ENCODE measurements at regions not wholly inside any gene's neighbourhood (a gene's known extent, or its start where the extent isn't known, plus 50 kb on each side); places are given as distances from the start of the nearest gene placed in this dataset.
"Not testable (repeated sequence)": the region's sequence is repeated elsewhere in the genome, so short reads cannot be mapped to it uniquely, and the experiment has no call there.

DNA sequence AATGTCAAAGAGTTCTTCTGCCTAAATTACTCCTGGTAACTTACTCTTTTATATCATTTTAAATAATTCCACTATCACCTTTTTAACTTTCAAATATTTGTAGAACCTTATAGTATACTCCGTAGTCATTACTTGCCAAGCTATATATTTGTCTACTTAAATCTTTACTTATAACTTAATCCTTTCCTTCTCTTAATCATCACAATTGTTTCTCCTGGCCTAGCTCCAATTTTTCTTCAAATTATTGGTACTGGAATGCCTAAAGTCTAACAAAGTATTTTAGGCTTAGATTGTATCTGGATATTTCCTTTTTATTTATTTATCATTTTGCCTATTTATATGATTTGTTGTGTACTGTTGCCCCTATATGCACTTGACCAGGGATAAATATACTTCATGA is 109.5 kb downstream of the MZT1 start:
- Histone ChIP-seq H2AFZ (ENCODE audit: low read depth) (no peak overlapping the region), H3K79me2 (ENCODE audit: insufficient read depth) (no peaks in the 10 kb centered on the region), H3F3A (replicated peaks; ENCODE audit: insufficient read depth) (no peaks in the 10 kb centered on the region), H4K20me1 (ENCODE audit: insufficient read depth) (no peaks in the 10 kb centered on the region), H3K4me3 (ENCODE audit: low read depth in 2 of 2, low read length in 1 of 2) (no peak overlapping the region), H3K9ac (no peak overlapping the region), H3K9me2 (no peaks in the 10 kb centered on the region), H3K36me3 (replicated peaks in 1 of 2; ENCODE audit: control insufficient read depth in 1 of 2, insufficient read depth in 2 of 2, low read length in 1 of 2) (no peaks in the 10 kb centered on the region), H3K27ac (ENCODE audit: low read depth in 2 of 2, low read length in 1 of 2) (no peak overlapping the region), H3K4me1 (ENCODE audit: control insufficient read depth in 1 of 2, insufficient read depth in 2 of 2, low read depth in 1 of 2, low read length in 1 of 2) (no peaks in the 10 kb centered on the region; a peak in 1 of 4 replicates), H3K9me3 (no peaks in the 10 kb centered on the region), H3K4me2 (no peak overlapping the region), H3K27me3 (ENCODE audit: insufficient read depth) (no peaks in the 10 kb centered on the region)
- 63% methylated on average over 1 of the region's 1 CpG for WGBS (ENCODE audit: low lambda C conversion rate)
- no peak for DNase-seq
- CTCF ChIA-PET: interaction anchor here (1.0 to 1.3 kb wide), 2 partner anchors 27 to 28 kb away, joined by 3 read pairs; no protein-coding TSS in a partner anchor
- POLR2A ChIA-PET: no interaction called here
- TF ChIP-seq YY1 (IDR thresholded peaks at IDR 0.05; ENCODE audit: low read depth) (no peak), CHD2 (IDR thresholded peaks at IDR 0.05; ENCODE audit: low read length, partially characterized antibody) (no peak), TEAD4 (IDR thresholded peaks at IDR 0.05; ENCODE audit: borderline replicate concordance, insufficient read depth) (no peak), JUND (IDR thresholded peaks at IDR 0.05) (no peak), NRF1 (IDR thresholded peaks at IDR 0.05; ENCODE audit: low read depth, low read length) (no peak), TCF12 (IDR thresholded peaks at IDR 0.05) (no peak), GATA2 (CRISPR knock-in tag; IDR thresholded peaks at IDR 0.05) (no peak), FOXJ3 (CRISPR knock-in tag; IDR thresholded peaks at IDR 0.05) (no peak)
- TF ChIP-seq, protein P1, sequence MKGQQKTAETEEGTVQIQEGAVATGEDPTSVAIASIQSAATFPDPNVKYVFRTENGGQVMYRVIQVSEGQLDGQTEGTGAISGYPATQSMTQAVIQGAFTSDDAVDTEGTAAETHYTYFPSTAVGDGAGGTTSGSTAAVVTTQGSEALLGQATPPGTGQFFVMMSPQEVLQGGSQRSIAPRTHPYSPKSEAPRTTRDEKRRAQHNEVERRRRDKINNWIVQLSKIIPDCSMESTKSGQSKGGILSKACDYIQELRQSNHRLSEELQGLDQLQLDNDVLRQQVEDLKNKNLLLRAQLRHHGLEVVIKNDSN (IDR thresholded peaks at IDR 0.05; ENCODE audit: borderline replicate concordance, low read depth): no peak
- TF ChIP-seq, protein P2, sequence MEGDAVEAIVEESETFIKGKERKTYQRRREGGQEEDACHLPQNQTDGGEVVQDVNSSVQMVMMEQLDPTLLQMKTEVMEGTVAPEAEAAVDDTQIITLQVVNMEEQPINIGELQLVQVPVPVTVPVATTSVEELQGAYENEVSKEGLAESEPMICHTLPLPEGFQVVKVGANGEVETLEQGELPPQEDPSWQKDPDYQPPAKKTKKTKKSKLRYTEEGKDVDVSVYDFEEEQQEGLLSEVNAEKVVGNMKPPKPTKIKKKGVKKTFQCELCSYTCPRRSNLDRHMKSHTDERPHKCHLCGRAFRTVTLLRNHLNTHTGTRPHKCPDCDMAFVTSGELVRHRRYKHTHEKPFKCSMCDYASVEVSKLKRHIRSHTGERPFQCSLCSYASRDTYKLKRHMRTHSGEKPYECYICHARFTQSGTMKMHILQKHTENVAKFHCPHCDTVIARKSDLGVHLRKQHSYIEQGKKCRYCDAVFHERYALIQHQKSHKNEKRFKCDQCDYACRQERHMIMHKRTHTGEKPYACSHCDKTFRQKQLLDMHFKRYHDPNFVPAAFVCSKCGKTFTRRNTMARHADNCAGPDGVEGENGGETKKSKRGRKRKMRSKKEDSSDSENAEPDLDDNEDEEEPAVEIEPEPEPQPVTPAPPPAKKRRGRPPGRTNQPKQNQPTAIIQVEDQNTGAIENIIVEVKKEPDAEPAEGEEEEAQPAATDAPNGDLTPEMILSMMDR (IDR thresholded peaks at IDR 0.05): no peak
- TF ChIP-seq, protein P3, sequence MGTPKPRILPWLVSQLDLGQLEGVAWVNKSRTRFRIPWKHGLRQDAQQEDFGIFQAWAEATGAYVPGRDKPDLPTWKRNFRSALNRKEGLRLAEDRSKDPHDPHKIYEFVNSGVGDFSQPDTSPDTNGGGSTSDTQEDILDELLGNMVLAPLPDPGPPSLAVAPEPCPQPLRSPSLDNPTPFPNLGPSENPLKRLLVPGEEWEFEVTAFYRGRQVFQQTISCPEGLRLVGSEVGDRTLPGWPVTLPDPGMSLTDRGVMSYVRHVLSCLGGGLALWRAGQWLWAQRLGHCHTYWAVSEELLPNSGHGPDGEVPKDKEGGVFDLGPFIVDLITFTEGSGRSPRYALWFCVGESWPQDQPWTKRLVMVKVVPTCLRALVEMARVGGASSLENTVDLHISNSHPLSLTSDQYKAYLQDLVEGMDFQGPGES (IDR thresholded peaks at IDR 0.05; ENCODE audit: low read depth, low read length): no peak

DNA sequence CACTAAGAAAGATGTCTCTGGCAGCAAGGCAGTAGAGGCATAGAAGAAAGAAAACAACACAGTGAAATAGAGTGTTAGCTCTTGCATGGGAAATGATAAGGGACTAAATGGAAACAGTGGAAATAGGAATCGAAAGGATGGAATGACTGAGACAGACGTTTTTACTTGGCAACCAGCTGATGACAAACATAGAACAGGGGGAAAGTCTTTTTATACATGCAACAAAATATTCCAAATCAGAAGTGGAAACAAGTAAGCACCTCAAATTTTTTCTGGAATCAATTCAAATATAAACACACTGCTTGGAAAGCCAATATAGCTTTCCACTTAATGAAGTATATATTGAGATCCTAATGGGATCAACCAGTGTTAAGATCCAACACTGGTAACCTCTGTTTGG is 110.2 kb downstream of the MZT1 start:
- no peak overlapping the region for H3K4me3 ChIP-seq (ENCODE audit: low read depth in 2 of 2, low read length in 1 of 2)
- no peak for DNase-seq
- no peaks in the 10 kb centered on the region for H3K9me2 ChIP-seq
- H3K36me3 ChIP-seq (replicated peaks in 1 of 2; ENCODE audit: control insufficient read depth in 1 of 2, insufficient read depth in 2 of 2, low read length in 1 of 2): no peaks in the 10 kb centered on the region
- H3K4me2 ChIP-seq: no peak overlapping the region
- no peaks in the 10 kb centered on the region for H4K20me1 ChIP-seq (ENCODE audit: insufficient read depth)
- H2AFZ ChIP-seq (ENCODE audit: low read depth): no peak overlapping the region
- H3K9ac ChIP-seq: no peak overlapping the region
- H3F3A ChIP-seq (replicated peaks; ENCODE audit: insufficient read depth): no peaks in the 10 kb centered on the region
- ChIA-PET CTCF (interaction anchor here (1.0 to 1.3 kb wide), 2 partner anchors 28 to 29 kb away, joined by 3 read pairs; no protein-coding TSS in a partner anchor), POLR2A (no interaction called here)
- no peaks in the 10 kb centered on the region for H3K27me3 ChIP-seq (ENCODE audit: insufficient read depth)
- TF ChIP-seq, protein P4, sequence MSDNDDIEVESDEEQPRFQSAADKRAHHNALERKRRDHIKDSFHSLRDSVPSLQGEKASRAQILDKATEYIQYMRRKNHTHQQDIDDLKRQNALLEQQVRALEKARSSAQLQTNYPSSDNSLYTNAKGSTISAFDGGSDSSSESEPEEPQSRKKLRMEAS (IDR thresholded peaks at IDR 0.05; ENCODE audit: low read depth): no peak
- 68% methylated on average over 2 of the region's 2 CpGs for WGBS (ENCODE audit: low lambda C conversion rate)
- H3K9me3 ChIP-seq: no peaks in the 10 kb centered on the region
- H3K79me2 ChIP-seq (ENCODE audit: insufficient read depth): no peaks in the 10 kb centered on the region
- H3K4me1 ChIP-seq (ENCODE audit: control insufficient read depth in 1 of 2, insufficient read depth in 2 of 2, low read depth in 1 of 2, low read length in 1 of 2): no peaks in the 10 kb centered on the region; a peak in 1 of 4 replicates
- H3K27ac ChIP-seq (ENCODE audit: low read depth in 2 of 2, low read length in 1 of 2): no peak overlapping the region

DNA sequence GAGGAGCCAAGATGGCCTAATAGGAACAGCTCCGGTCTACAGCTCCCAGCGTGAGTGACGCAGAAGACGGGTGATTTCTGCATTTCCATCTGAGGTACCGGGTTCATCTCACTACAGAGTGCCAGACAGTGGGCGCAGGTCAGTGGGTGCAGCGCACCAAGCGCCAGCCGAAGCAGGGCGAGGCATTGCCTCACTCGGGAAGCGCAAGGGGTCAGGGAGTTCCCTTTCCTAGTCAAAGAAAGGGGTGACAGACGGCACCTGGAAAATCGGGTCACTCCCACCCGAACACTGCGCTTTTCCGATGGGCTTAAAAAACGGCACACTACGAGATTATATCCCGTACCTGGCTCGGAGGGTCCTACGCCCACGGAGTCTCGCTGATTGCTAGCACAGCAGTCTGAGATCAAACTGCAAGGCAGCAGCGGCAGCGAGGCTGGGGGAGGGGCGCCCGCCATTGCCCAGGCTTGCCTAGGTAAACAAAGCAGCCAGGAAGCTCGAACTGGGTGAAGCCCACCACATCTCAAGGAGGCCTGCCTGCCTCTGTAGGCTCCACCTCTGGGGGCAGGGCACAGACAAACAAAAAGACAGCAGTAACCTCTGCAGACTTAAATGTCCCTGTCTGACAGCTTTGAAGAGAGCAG is 117.1 kb downstream of the MZT1 start:
- POLR2A ChIA-PET; H3K27ac ChIP-seq (ENCODE audit: low read depth in 2 of 2, low read length in 1 of 2); H3K9me3 ChIP-seq; H3K36me3 ChIP-seq (replicated peaks in 1 of 2; ENCODE audit: control insufficient read depth in 1 of 2, insufficient read depth in 2 of 2, low read length in 1 of 2); H3K4me1 ChIP-seq (ENCODE audit: control insufficient read depth in 1 of 2, insufficient read depth in 2 of 2, low read depth in 1 of 2, low read length in 1 of 2); H3K79me2 ChIP-seq (ENCODE audit: insufficient read depth); H2AFZ ChIP-seq (ENCODE audit: low read depth); DNase-seq; H3K27me3 ChIP-seq (ENCODE audit: insufficient read depth); CTCF ChIA-PET; H3K9me2 ChIP-seq; H3F3A ChIP-seq (replicated peaks; ENCODE audit: insufficient read depth); H3K4me2 ChIP-seq; H3K4me3 ChIP-seq (ENCODE audit: low read depth in 2 of 2, low read length in 1 of 2); H4K20me1 ChIP-seq (ENCODE audit: insufficient read depth); H3K9ac ChIP-seq: not testable (repeated sequence)
- WGBS (ENCODE audit: low lambda C conversion rate): 82% methylated on average over 26 of the region's 29 CpGs

All from SK-N-SH (cell line).